Stomach (tissue), 4 donors: ENCODE measurements at regions not wholly inside any gene's neighbourhood (a gene's known extent, or its start where the extent isn't known, plus 50 kb on each side); places are given as distances from the start of the nearest gene placed in this dataset.

Source experiments
- CTCF ChIP-seq, 7 experiments: fragments of 450-650 bp in 4 of 7; fragments of 200-600 bp in 3 of 7; sonication (generic) in 3 of 7; IDR thresholded peaks; one replicate each; pipeline ENCODE4 v1.5.1; 2016 to 2019; ENCODE audit warnings: antibody characterized with exemption in 7 of 7, control low read depth in 2 of 7, mild to moderate bottlenecking in 1 of 7
- POLR2A ChIP-seq, 4 donors: fragments of 450-650 bp; IDR thresholded peaks; one replicate each; pipeline ENCODE4 v1.6.1; 2016; ENCODE audit warnings: antibody characterized with exemption in 4 of 4, control low read depth in 2 of 4, mild to moderate bottlenecking in 1 of 4, moderate library complexity in 1 of 4

GRCh38 chr10:84820596-84820995, 492.2 kb downstream of the CCSER2 start:
- no peak for TF ChIP-seq POLR2A (IDR thresholded peaks at IDR 0.05)
- no peak for TF ChIP-seq CTCF (IDR thresholded peaks at IDR 0.05)
